ENCODE measurements at regions not wholly inside any gene's neighbourhood (a gene's known extent, or its start where the extent isn't known, plus 50 kb on each side); places are given as distances from the start of the nearest gene placed in this dataset.

DNA sequence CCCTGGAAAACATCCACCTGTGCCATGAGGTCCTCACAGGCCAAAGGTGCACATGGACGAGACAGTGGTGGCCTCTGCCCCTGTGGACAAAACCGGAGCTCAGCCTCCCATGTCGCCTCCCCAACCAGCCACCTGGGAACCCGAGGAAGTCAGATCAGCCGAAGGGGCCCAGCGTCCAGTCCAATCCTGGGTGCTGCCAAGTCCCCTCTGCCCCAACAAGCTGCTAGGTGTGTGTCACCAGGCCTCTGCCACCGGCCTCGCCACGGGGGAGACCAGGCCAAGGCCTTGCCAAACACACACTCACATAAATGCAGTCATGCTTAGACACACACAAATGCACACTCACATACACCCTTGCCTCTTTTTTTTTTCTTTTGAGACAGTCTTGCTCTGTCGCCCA is 167.8 kb downstream of the RBFOX3 start:
- DNase-seq (ENCODE audit: low read depth), result no peak

- no peak for DNase-seq (ENCODE audit: low read depth)
These were observed 169.3 kb downstream of the RBFOX3 start for GRCh38 chr17:79441356-79442160.

GRCh38 chr17:79440251-79440650 is 170.6 kb downstream of the RBFOX3 start:
- no peak for DNase-seq (ENCODE audit: low read depth)

DNA sequence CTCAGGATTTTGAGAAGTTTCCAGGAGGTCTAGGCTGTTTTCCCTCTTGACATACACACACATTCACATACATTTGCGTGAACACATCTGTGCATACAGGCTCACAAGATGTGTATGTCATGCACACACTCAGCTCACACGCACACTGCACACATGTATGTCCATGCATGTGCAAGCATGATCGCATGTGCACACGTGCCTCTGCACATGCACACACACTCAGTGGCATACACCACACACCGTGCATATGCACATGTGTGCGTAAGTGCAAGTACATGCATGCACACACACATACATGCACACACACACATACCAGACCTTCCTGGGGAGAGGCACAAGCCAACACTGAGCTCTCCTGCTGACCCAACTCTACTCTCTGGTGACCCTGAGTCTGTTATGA is 171.4 kb downstream of the RBFOX3 start:
- no peak for DNase-seq (ENCODE audit: low read depth)

DNA sequence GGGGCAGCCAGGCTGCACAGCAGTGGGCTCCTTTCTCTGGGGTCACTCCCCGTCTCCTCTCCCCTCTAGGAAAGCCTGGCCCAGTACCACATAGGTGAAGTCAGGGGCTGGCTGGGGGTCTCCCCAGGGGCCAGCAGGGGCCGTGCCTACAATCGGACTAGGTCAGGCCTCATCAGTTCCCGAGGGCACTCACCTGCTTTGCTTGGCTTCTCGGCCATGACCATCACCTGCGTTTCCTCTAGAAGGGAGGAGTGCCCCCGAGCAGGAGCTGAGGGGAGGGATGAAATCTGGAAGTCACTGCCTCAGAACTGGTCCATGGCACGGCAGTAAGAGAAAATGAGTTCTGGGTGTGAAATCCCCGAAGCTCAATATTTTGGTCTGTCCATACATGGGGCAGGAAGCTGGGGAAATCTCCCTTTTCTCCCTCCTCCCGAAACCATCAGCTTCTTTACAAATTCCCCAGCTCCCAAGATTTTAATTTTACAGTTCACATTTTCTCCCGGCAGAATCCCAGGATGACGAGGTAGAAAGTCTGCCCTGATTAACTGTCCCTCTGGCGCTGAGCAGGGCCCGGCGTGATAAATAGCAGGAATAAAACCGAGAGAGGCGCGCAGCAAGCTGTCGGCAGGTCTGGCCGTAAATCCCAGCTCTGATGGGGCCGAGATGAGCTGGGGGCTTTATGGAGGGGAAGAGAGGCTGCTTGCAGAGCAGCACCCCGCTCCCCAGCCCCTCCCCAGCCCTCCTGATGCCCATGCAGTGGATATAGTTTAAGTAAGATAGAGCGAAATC is 172.1 kb downstream of the RBFOX3 start:
- DNase-seq (ENCODE audit: low read depth), result no peak

GRCh38 chr17:79438058-79438457 is 172.8 kb downstream of the RBFOX3 start:
- DNase-seq (ENCODE audit: low read depth), result no peak

DNA sequence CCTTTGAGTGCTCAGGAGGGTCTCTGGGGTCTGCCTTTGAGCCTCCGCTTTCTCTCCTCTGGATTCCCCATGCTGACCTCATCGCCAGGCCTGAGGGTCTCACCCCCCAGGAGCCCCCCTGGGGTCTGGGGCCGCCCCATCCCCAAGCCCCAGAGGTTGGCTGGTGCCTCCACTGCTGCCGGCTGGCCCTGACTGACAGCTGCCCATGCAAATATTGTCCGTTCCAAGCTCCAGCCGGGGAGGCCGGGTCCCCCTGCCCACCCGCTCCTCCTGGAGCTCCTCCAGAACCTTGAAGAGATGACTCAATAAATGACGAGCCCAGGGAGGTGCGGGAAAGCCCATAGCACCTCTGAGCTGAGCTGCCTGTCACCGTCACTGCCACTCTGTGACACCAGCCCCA is 173.8 kb downstream of the RBFOX3 start:
- no peak for DNase-seq (ENCODE audit: low read depth)

- no peak for DNase-seq (ENCODE audit: low read depth)
These were observed 174.9 kb downstream of the RBFOX3 start for GRCh38 chr17:79435962-79436361.

- DNase-seq (ENCODE audit: low read depth), result no peak
These were observed 175.6 kb downstream of the RBFOX3 start for GRCh38 chr17:79435296-79435695.

DNA sequence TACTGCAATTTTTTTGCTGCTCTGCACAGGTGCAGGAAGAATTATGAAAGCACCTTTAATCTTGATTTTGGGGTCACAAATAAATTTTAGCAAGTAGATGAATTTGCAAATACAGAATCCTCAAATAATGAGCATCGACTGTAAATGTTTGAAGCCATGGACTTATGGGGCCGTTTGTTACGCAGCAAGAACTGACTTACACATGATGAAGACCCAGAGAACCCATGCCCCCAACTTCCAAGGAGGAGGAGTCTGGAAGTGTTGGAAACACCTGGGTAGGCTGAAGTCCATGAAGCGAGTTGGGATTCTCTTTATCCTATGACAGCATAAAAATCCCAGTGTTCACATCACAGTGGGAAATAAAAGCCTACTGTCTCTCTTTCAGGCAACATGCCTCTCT is 176.6 kb downstream of the RBFOX3 start:
- DNase-seq (ENCODE audit: low read depth), result no peak

DNA sequence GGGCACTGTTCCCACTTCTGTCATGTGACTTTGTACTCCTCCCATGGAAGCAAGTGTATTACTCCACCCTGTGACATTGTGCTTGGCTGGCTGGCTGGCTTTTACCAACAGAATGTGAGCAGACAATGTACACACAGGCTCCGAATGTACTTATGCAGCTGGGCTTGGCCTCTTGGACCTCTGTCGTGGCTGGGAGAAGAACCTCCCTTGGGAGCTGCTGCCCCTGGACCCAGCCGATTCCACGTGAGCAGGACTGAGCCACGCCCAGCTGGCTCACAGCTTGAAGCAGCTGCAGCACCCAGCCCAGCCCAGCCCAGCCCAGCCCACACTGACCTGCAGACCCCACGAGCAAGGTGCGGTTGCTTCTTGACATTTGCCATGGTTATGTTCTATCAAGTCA is 177.5 kb downstream of the RBFOX3 start:
- no peak for DNase-seq (ENCODE audit: low read depth)

GRCh38 chr17:79431175-79431574 is 179.7 kb downstream of the RBFOX3 start:
- DNase-seq (ENCODE audit: low read depth), result no peak

DNA sequence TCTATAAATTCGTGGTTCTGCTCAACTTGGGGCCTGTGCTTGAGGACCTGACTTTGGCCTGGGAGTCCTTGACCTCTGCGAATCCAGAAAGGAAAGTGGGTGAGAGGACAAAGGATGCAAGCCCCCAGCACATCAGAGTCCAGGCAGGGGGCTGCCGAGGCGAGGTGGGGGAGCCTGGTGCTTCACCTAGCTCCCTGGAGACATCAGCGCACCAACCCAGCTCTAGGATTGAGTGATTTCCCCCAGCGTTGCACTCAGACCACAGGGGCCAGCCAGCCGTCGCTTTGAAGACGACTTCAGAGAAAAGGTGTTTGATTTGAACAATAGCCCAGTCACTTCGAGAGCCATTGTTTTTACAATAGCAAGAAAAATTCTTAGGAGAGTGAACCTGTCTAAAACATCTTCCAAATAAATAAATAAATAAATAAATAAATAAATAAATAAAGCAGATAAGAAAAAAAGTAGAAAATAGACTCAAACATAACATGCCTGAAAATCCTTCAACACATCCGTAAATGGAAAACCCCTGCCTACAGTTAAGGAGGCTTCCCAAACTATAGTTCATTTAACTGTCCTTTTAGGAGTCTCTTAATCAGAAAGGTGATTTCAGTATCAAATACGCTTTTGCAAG is 180.9 kb downstream of the RBFOX3 start:
- DNase-seq (ENCODE audit: low read depth), result no peak

GRCh38 chr17:79428988-79429387 is 181.9 kb downstream of the RBFOX3 start:
- no peak for DNase-seq (ENCODE audit: low read depth)

- DNase-seq (ENCODE audit: low read depth), result no peak
These were observed 183.0 kb downstream of the RBFOX3 start for GRCh38 chr17:79427621-79428539.

DNA sequence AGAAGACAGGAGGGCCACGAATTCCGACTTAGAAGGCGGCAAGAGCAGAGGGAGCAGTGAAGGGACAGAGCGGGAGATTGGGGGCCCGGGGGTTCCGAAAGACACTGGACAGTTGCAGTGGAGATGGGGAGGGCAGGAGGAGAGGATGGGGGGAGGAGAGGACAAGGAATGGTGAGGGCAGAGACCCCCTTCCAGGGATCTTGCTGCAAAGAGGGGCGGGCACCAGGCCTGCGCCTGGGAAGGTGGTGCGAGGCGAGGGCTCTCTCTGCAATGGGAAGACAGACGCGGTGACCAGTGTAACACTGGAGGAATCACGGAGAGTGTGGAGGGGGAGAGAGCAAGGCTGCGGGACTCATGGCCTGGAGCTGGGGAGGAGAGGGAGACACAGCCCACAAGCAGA is 185.2 kb downstream of the RBFOX3 start:
- DNase-seq (ENCODE audit: low read depth), result no peak

GRCh38 chr17:79424471-79425185 is 186.2 kb downstream of the RBFOX3 start:
- no peak for DNase-seq (ENCODE audit: low read depth)

- no peak for DNase-seq (ENCODE audit: low read depth)
These were observed 186.9 kb downstream of the RBFOX3 start for GRCh38 chr17:79423811-79424465.

GRCh38 chr17:79422236-79422635 is 188.6 kb downstream of the RBFOX3 start:
- DNase-seq (ENCODE audit: low read depth), result no peak

- no peak for DNase-seq (ENCODE audit: low read depth)
These were observed 190.3 kb downstream of the RBFOX3 start for GRCh38 chr17:79420318-79421243.

Data from stimulated activated CD8-positive, alpha-beta memory T cell treated with anti-CD3 and anti-CD28 coated beads, Interleukin-7, amount 100 ng/mL, for 24 hours (primary cell).